Panc1 (cell line): ENCODE measurements at regions not wholly inside any gene's neighbourhood (a gene's known extent, or its start where the extent isn't known, plus 50 kb on each side); places are given as distances from the start of the nearest gene placed in this dataset.

Source experiments
- ATAC-seq: fragments of 200-7000 bp; cut with Tn5 transposase; 2 replicates; pipeline ENCODE4 v1.9.1; 2020; ENCODE audit warnings: mild to moderate bottlenecking, moderate library complexity
- BruUV-seq: library from RNA; stranded (reverse); fragments of 400-500 nt; replicated peaks from 2 replicates; lab custom pipeline; 2021; lab: Mats Ljungman, UMichigan
- CTCF ChIA-PET: fragments of 300-600 bp; sonication (Branson Sonifier 250); formaldehyde crosslinking; loops from one replicate; lab custom pipeline; 2022; ENCODE audit warnings: antibody characterized with exemption; lab: Charles Lee
- POLR2A ChIA-PET: fragments of 300-600 bp; sonication (Branson Sonifier 250); formaldehyde crosslinking; loops from one replicate; lab custom pipeline; 2022; ENCODE audit warnings: antibody characterized with exemption; lab: Charles Lee
- DNase-seq: peaks from one replicate; pipeline ENCODE4 v3.0.0-alpha.2; 2010; ENCODE audit warnings: low read depth, low spot score
- H3K27ac ChIP-seq: 2 replicates; pipeline ENCODE4 v1.5.1; 2011; ENCODE audit warnings: mild to moderate bottlenecking, low read length, inconsistent platforms
- H3K27me3 ChIP-seq: fragments of 200-500 bp; sonication (Bioruptor generic); 2 replicates; pipeline ENCODE4 v1.6.0; 2014; ENCODE audit warnings: low read length, inconsistent platforms; ENCODE audit not compliant: control insufficient read depth, insufficient read depth
- H3K36me3 ChIP-seq: fragments of 200-500 bp; sonication (Bioruptor generic); 2 replicates; pipeline ENCODE4 v1.5.1; 2014; ENCODE audit warnings: inconsistent platforms, mild to moderate bottlenecking, low read length, moderate library complexity; ENCODE audit not compliant: control insufficient read depth, insufficient read depth
- H3K4me1 ChIP-seq: 2 replicates; pipeline ENCODE4 v1.5.1; 2011; ENCODE audit warnings: inconsistent platforms, mild to moderate bottlenecking, low read length, moderate library complexity; ENCODE audit not compliant: control insufficient read depth, insufficient read depth
- H3K4me3 ChIP-seq, 2 experiments: 2 replicates each; pipeline ENCODE4 v1.5.1; 2011 to 2012; ENCODE audit warnings: low read depth in 2 of 2, low read length in 2 of 2, mild to moderate bottlenecking in 2 of 2, inconsistent platforms in 1 of 2, moderate library complexity in 1 of 2
- H3K9me3 ChIP-seq: fragments of 200-500 bp; sonication (Bioruptor generic); 2 replicates; pipeline ENCODE4 v1.5.1; 2014; ENCODE audit warnings: low read depth, mild to moderate bottlenecking, inconsistent platforms, low read length, moderate library complexity; ENCODE audit not compliant: control insufficient read depth, insufficient read depth
- POLR2AphosphoS5 ChIP-seq: IDR thresholded peaks from 2 replicates; pipeline ENCODE4 v1.6.1; 2012; ENCODE audit warnings: mild to moderate bottlenecking, low read depth, low read length, moderate library complexity
- REST ChIP-seq, 2 experiments: IDR thresholded peaks; 2 replicates each; pipeline ENCODE4 v1.6.1; 2011 to 2012; ENCODE audit warnings: low read depth in 2 of 2, control low read depth in 1 of 2, low read length in 1 of 2, mild to moderate bottlenecking in 1 of 2, moderate library complexity in 1 of 2; ENCODE audit not compliant: insufficient read depth in 1 of 2
- SIN3A ChIP-seq: IDR thresholded peaks from 2 replicates; pipeline ENCODE4 v1.6.1; 2012; ENCODE audit warnings: low read depth, mild to moderate bottlenecking, low read length, moderate library complexity, borderline replicate concordance; ENCODE audit not compliant: insufficient read depth
- TCF7L2 ChIP-seq: IDR thresholded peaks from 2 replicates; pipeline ENCODE4 v1.6.1; 2011; ENCODE audit warnings: mild to moderate bottlenecking, low read depth, low read length, inconsistent platforms
- in situ Hi-C: cut with HindIII; loops from 2 replicates; pipeline ENCODE4 v1.10.0; 2016; ENCODE audit warnings: low sequenced_read_pairs, low pct_unique_long_range_greater_than_20kb
- intact Hi-C: fragments of 100-400 bp; cut with micrococcal nuclease; formaldehyde crosslinking; loops from one replicate; pipeline ENCODE4 v1.10.0; 2022; ENCODE audit not compliant: unreplicated experiment
- TF ChIP-seq, protein P1 (sequence below): fragments of 450-650 bp; IDR thresholded peaks from 2 replicates; pipeline ENCODE4 v1.5.1; 2017; ENCODE audit warnings: mild to moderate bottlenecking

- BruUV-seq, result no TSS peak
- Histone ChIP-seq H3K4me3 (no peak overlapping the region), H3K9me3 (no peaks in the 10 kb centered on the region), H3K27me3 (no peaks in the 10 kb centered on the region), H3K4me1 (no peaks in the 10 kb centered on the region), H3K36me3 (no peaks in the 10 kb centered on the region), H3K27ac (no peak overlapping the region)
- CTCF ChIA-PET, result no interaction called here
- POLR2A ChIA-PET, result no interaction called here
- DNase-seq, result no peak
- no peak for TF ChIP-seq POLR2AphosphoS5
- no peak for TF ChIP-seq REST (IDR thresholded peaks at IDR 0.05; ENCODE audit: insufficient read depth in 1 of 2, low read depth in 2 of 2, low read length in 1 of 2)
- no peak for TF ChIP-seq TCF7L2
- TF ChIP-seq SIN3A, result no peak
- TF ChIP-seq, protein P1, sequence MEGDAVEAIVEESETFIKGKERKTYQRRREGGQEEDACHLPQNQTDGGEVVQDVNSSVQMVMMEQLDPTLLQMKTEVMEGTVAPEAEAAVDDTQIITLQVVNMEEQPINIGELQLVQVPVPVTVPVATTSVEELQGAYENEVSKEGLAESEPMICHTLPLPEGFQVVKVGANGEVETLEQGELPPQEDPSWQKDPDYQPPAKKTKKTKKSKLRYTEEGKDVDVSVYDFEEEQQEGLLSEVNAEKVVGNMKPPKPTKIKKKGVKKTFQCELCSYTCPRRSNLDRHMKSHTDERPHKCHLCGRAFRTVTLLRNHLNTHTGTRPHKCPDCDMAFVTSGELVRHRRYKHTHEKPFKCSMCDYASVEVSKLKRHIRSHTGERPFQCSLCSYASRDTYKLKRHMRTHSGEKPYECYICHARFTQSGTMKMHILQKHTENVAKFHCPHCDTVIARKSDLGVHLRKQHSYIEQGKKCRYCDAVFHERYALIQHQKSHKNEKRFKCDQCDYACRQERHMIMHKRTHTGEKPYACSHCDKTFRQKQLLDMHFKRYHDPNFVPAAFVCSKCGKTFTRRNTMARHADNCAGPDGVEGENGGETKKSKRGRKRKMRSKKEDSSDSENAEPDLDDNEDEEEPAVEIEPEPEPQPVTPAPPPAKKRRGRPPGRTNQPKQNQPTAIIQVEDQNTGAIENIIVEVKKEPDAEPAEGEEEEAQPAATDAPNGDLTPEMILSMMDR, result no peak; the same call in 1 of the 2 replicates
- in situ Hi-C loops (no loop called here), intact Hi-C loops (no loop called here)
- no peak for ATAC-seq
Measured at GRCh38 chr13:112225429-112226090, 150.6 kb upstream of the SPACA7 start.

- H3K4me1 ChIP-seq, result no peaks in the 10 kb centered on the region
- DNase-seq (no peak), ATAC-seq (no peak)
- H3K27ac ChIP-seq, result no peak overlapping the region
- in situ Hi-C loops, result no loop called here
- no peak overlapping the region for H3K4me3 ChIP-seq
- no peaks in the 10 kb centered on the region for H3K9me3 ChIP-seq
- intact Hi-C loops, result no loop called here
- POLR2A ChIA-PET, result no interaction called here
- no peaks in the 10 kb centered on the region for H3K27me3 ChIP-seq
- TF ChIP-seq REST (IDR thresholded peaks at IDR 0.05; ENCODE audit: insufficient read depth in 1 of 2, low read depth in 2 of 2, low read length in 1 of 2) (no peak), POLR2AphosphoS5 (no peak), SIN3A (no peak), TCF7L2 (no peak)
- TF ChIP-seq, protein P1, result no peak
- no TSS peak for BruUV-seq
- CTCF ChIA-PET, result interaction anchor here (0.6 kb wide), 1 partner anchor 962 kb away, joined by 4 read pairs; no protein-coding TSS in a partner anchor
- no peaks in the 10 kb centered on the region for H3K36me3 ChIP-seq
Measured at GRCh38 chr13:112226320-112227002, 149.7 kb upstream of the SPACA7 start.
